ENCODE measurements at regions not wholly inside any gene's neighbourhood (a gene's known extent, or its start where the extent isn't known, plus 50 kb on each side); places are given as distances from the start of the nearest gene placed in this dataset.

GRCh38 chr6:72525821-72526510 lies 95.9 kb upstream of the KCNQ5 start:
- TF ChIP-seq, protein P1, sequence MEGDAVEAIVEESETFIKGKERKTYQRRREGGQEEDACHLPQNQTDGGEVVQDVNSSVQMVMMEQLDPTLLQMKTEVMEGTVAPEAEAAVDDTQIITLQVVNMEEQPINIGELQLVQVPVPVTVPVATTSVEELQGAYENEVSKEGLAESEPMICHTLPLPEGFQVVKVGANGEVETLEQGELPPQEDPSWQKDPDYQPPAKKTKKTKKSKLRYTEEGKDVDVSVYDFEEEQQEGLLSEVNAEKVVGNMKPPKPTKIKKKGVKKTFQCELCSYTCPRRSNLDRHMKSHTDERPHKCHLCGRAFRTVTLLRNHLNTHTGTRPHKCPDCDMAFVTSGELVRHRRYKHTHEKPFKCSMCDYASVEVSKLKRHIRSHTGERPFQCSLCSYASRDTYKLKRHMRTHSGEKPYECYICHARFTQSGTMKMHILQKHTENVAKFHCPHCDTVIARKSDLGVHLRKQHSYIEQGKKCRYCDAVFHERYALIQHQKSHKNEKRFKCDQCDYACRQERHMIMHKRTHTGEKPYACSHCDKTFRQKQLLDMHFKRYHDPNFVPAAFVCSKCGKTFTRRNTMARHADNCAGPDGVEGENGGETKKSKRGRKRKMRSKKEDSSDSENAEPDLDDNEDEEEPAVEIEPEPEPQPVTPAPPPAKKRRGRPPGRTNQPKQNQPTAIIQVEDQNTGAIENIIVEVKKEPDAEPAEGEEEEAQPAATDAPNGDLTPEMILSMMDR (IDR thresholded peaks at IDR 0.05; ENCODE audit: extremely low read depth, insufficient read depth, missing control alignments) = no peak
- in situ Hi-C loops (cut with MboI; ENCODE audit: low pct_unique_long_range_greater_than_20kb, low sequenced_read_pairs, unreplicated experiment) = no loop called here
- no peak for DNase-seq (ENCODE audit: low spot score)

- TF ChIP-seq, protein P1 (IDR thresholded peaks at IDR 0.05; ENCODE audit: extremely low read depth, insufficient read depth, missing control alignments) = no peak
- in situ Hi-C loops (cut with MboI; ENCODE audit: low pct_unique_long_range_greater_than_20kb, low sequenced_read_pairs, unreplicated experiment) = no loop called here
- DNase-seq (ENCODE audit: low spot score) = no peak
Measured at GRCh38 chr6:72530152-72530551, 91.7 kb upstream of the KCNQ5 start.

- TF ChIP-seq, protein P1 (IDR thresholded peaks at IDR 0.05; ENCODE audit: extremely low read depth, insufficient read depth, missing control alignments) = no peak
- DNase-seq (ENCODE audit: low spot score) = no peak
- in situ Hi-C loops (cut with MboI; ENCODE audit: low pct_unique_long_range_greater_than_20kb, low sequenced_read_pairs, unreplicated experiment) = no loop called here
Measured at GRCh38 chr6:72530750-72531149, 91.1 kb upstream of the KCNQ5 start.

GRCh38 chr6:72533606-72534005 lies 88.3 kb upstream of the KCNQ5 start:
- in situ Hi-C loops (cut with MboI; ENCODE audit: low pct_unique_long_range_greater_than_20kb, low sequenced_read_pairs, unreplicated experiment) = no loop called here
- TF ChIP-seq, protein P1 (IDR thresholded peaks at IDR 0.05; ENCODE audit: extremely low read depth, insufficient read depth, missing control alignments) = no peak
- DNase-seq (ENCODE audit: low spot score) = no peak

- no peak for DNase-seq (ENCODE audit: low spot score)
- TF ChIP-seq, protein P1 (IDR thresholded peaks at IDR 0.05; ENCODE audit: extremely low read depth, insufficient read depth, missing control alignments) = no peak
- in situ Hi-C loops (cut with MboI; ENCODE audit: low pct_unique_long_range_greater_than_20kb, low sequenced_read_pairs, unreplicated experiment) = no loop called here
Measured at GRCh38 chr6:72534236-72534635, 87.6 kb upstream of the KCNQ5 start.

GRCh38 chr6:72535124-72535523 lies 86.7 kb upstream of the KCNQ5 start:
- TF ChIP-seq, protein P1 (IDR thresholded peaks at IDR 0.05; ENCODE audit: extremely low read depth, insufficient read depth, missing control alignments) = no peak
- DNase-seq (ENCODE audit: low spot score) = no peak
- in situ Hi-C loops (cut with MboI; ENCODE audit: low pct_unique_long_range_greater_than_20kb, low sequenced_read_pairs, unreplicated experiment) = no loop called here

All from GM13977 (cell line).